Hematopoietic multipotent progenitor cell treated with erythropoietin and hydrocortisone succinate and interleukin-3 and kit ligand, for 4 days (in vitro differentiated cells): ENCODE measurements at regions not wholly inside any gene's neighbourhood (a gene's known extent, or its start where the extent isn't known, plus 50 kb on each side); places are given as distances from the start of the nearest gene placed in this dataset.
A peak's percentile ranks its signal among the peaks of the same experiment; 100 is the strongest.

Experiments used
- DNase-seq: peaks from one replicate; pipeline ENCODE4 v3.0.0-alpha.2; 2015

DNA sequence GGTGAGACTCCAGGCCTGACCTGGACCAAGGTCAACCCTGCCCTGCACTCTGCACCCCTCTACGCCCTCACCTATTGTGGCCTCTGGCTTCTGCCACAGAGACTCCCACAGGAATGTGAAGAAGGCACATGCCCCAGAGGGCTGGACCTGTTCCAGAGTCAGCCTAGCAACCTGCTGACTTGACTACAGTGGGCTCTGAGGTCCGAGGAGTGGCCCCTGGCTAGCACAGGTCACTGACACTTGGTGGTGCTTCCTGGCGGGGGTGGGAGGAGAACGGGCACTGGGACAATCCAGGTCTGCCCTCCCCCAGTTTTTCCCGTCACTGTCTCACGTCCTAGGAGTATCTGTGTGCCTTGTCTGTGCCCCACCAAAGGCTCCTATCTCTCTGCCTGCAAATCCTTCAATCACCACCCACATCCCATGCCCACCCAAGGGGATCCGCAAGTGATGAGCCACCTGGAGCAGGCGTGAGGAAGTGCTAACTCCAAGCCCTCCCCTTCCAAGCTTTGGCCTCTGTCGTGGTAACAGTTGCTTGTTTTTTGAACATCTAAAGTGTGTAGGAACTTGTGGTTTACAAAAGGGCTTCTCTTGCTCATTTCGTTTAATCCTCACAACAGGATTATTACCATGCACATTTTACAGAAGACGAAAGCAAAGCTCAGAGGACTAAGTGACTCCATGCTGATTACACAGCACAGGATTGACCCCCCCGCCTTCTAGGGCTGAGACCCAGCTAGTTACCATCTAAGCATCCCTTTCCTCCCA, 86.2 kb downstream of the MCFD2 start:
- no peak for DNase-seq

DNA sequence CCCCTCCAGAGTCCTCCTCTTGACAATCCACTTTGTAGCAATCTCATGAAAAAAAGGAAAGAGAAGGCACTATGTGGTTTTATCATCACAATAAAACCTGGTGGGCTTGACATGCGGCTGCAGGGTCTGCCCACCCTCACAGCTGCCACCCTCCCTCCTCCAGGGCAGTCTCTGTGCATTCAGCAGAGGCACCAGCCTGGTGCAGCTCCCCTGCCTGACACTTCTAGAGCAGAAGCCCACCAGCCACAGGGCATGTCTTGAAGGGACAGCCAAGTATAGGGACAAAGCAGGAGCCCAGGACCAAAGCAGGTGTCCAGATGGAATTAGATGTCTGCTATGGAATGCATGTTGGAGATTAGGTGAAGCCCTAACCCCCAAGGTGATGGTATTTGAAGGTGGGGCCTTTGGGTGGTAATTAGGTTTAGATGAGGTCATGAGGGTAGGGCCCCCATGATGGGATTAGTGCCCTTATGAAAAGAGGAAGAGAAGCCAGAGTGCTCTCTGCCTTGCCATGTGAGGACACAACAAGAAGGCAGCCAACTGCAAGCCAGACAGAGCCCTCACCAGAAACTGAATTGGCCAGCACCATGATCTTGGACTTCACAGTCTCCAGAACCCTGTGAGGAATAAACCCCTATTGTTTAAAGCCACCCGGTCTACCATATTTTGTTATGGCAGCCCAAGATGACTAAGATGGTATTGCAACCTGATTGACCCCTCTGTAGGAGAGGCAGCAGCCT, 86.9 kb downstream of the MCFD2 start:
- DNase-seq, result no peak

DNA sequence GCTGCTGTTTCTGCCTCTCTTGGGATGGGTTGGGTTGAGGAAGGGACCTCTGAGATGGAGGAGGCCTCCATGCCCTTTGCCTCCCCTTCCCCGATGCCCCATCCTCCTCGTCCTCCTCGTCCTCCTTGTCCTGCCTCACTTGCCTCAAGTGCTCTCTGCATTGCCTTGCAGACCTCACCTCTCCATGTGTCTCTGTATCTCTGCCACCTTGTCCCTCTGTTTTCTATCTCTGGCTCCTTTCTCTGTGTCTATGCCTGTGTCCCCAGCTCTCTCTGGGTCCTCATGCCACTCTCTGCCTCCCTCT, 87.5 kb downstream of the MCFD2 start:
- no peak for DNase-seq

DNA sequence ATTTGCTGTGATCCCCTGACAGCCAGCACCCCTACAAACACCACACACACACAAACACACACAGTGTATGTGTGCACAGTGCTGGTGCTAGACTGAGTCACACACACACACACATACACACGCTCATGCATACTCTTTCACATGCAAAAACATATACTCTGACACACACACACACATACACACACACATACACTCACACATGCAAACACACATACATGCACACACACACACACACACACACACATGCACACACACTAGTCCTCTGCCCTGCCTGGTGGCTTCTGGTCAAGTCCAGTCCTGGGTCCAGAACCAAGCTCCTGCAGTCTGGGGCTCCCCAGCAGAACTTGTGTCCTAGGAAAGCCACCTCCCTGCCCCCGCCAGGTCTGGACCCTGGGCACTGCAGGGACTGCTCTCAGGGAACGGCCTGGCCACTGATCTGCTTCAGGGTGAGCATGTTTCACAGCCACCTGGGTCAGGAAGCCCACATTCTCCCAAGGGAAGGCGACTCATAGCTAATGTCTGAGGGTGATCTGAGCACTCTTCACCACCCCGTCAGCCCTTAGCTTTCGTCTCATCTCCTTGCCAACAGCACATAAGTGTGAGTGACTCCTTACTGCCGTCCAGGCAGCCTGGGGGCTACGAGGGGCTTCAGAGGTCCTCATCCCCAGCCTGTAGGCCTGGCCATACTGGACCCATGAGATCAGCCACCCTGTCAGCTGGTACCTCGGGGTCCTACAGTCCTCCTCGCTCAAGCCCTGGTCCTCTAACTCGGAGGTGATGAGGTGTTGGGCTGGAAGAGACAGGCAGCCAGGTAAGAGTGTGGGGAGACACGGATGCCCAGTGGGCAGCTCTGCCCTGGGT, 88.1 kb downstream of the MCFD2 start:
- no peak for DNase-seq

DNA sequence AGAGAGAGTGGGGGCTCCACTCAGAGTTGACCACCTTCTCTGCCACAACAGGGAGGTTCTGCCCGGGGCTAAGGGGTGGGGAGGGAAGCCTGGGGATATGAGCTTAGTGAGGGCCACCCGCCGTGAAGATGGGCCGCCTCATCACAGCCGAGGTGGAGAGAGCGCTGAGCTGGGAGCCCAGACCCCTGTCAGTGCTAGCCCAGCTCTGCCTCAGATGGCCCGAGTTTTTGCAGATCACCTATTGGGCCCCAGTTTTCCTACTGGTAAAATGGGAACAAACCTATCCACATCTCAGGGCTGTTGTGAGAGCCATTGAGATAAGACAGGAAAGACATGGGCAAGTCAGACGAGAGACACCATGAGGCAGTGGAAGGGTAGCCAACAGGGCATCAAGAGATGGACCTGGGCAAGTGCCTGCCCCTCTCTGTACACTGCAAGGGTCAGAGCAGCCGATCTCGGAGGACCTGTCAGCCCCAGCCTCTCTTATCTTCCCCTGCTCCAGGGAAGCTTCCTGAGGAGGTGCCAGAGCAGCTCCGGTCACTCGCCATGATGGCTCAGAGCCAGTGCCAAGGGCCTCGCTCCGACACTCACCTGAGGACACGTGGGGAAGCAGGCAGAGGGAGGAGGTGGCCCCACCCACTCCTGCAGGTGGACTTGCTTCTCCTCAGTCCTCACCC, 88.9 kb downstream of the MCFD2 start:
- no peak for DNase-seq

- DNase-seq, result no peak
These were observed 89.6 kb downstream of the MCFD2 start for GRCh38 chr2:46825939-46826568.

DNA sequence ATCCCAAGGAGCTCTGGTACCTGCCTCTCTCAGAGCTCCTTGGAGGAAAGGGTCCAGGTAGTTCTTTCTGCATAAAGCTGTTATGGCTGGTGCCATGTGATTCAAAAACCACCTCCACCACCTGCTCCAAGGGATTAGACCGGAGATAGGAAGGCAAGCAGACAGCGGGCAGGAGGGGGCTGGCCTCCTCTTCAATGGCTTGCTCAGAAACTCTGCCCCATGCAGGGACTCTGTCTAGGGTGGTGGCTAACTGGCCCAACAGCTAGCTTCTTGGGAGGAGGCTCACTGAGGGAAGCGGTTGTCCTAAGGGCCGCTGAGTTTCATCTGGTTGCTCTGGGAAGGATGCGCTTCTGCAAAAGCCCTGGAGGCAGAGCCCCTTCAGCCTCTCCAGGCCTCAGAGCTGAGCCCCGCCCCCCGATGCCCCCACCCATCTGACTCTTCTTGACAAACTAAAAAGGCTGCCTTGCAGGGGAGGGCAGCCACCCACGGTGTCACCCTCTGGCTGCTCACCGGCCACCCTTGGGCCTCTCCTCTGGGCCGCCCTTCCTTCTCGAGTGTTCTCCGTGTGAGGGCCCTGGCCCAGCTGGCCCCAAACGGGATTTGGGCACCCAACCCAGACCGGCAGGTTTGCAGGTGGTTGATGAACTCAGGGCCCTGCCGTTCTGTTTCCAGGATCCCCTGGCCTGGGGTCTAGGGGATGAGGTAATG, 90.2 kb downstream of the MCFD2 start:
- no peak for DNase-seq

DNA sequence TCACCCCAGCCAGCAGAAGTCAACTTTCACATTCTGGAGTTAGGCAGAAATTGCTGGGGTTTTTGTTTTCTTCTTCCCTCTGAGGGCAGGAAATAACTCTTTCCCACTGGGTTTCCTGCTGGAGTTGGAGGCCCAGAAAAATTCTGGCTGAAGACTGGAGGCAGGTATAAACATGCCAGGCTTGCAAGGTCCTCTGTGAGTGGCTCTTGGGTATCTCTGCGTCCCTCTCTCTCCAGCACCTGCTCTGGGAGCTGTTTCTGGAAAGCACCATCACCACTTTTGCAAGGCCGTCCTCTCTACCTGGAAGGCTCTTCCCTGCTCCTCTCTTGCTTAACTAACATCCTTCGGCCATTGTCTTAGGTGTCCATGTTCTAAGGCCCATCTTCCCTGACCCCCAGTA, 91.0 kb downstream of the MCFD2 start:
- DNase-seq, result no peak

GRCh38 chr2:46821600-46821999, 94.0 kb downstream of the MCFD2 start:
- DNase-seq, result no peak

DNA sequence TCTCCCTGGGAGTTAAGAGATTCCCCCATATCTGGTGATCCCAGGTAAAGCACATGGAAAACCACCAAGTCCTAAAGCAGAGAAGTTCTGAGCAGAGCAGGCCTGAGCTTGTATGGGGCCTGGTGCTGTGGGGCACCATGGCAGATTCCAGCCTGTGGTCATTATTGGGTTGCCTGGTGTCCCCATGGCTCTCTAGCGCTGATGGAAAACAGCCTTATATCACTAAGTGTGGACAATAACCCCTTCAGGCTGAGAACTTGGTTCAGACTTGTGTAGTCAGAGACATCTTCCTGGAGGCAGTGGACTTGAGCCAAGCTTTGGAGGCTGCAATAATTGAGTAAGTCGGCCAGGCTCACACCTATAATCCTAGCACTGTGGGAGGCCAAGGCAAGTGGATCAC, 96.8 kb downstream of the MCFD2 start:
- DNase-seq, result no peak

- no peak for DNase-seq
These were observed 97.4 kb downstream of the MCFD2 start for GRCh38 chr2:46818141-46818621.

DNA sequence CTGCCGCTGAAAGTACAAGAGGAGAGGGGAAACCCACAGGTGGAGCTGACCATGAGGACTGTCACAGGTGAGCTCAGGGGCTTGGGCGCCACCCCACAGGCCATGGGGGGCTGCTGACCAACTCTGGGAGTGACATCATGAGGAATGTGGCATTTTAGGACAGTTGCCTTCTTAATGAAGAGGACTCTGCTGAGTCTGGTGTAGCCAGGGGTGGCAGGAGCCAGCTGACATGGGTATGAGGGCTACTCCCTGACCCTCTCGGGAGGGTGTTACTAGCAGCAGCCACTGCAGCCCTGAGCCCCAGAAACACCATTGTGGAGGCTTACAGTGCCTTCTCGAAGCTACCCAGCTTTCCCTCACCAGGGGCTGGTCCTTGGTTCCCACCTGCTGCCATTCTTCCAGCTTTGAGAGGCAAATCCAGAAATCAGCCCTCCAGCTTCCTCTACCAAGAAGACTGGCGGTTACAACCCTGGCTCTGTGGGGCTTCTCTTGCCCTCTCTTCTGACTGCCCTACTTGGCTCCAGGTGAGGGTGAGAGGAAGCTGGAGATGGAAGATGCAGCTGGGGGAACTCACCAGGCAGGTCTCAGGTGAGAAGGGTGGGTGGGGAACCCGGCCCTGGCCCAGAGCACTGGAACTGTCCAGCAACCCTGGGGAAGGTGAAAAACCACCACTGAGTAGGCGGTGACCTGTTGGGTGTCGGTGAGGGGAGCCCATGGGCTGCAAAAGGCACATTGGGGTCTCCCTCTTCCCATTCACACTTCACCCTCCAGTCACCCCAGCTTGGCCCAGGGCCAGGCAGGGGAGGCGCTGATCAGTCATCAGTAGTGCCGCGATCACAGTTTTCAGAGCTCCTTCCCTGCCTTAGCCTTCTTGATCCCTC, 98.5 kb downstream of the MCFD2 start:
- no peak for DNase-seq

DNA sequence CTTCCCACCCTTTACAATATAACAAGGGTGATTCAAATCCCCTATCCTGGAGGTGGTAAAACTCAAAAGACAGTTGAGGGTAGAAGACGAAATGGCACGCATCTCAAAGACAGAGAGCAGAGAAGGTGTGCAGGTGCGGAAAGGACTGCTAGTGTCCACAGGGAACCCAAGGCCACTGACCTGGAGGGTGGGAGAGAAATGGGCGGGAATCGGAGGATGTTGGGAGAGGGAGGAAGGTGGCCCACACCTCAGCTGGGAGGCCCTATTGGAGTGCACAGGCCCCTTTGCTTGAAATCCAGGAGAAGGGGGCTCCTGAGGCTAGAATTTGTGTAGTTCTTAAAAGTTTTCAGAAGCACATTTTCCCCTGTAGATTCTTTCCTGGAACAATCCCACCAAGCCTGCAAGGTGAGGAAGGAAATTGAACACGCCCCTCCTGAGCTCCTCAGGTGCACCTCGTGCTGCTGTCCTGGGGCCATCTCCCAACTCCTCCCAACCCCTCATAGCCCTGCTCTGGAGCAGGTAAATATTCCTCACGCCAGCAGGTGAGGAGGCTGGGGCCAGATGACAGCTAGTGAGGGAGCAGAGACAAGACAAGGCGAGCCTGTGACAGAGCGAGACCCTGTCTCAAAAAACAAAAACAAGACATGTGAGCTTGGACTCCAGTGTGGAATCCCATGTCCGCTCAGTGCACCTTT, 99.3 kb downstream of the MCFD2 start:
- DNase-seq, result no peak

DNA sequence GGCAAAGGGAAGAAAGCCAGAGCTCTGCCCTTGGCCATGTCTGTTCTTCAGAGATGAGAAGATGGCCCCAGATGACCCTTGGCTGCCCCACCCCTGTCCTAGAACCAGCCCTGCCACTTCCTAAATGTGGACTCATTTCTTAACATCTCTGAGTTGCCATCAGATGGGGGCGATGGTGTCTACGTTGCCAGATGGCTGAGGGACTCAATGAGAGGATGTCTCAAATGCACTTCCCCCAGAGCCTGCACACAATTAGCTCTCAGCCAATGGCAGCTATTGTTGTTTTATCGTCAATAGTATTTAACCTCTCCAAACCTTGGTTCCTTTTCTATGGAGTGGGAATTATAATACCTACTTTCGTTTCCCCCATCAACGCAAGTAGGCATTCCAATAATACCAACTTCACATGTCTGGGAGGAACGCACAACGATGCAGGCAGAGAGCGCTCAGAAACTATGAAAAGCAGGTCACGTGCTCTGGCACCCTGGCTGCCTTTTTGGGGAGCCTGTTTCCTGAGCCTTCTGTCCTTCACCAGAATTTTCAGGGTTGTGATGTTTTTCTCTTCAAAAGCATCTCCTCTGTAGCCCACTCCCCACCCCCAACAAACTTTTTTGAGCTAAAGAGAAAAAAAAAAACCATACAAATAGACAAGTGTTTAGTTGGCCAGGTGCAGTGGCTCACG, 100.3 kb downstream of the MCFD2 start:
- DNase-seq, result peak; percentile 66

DNA sequence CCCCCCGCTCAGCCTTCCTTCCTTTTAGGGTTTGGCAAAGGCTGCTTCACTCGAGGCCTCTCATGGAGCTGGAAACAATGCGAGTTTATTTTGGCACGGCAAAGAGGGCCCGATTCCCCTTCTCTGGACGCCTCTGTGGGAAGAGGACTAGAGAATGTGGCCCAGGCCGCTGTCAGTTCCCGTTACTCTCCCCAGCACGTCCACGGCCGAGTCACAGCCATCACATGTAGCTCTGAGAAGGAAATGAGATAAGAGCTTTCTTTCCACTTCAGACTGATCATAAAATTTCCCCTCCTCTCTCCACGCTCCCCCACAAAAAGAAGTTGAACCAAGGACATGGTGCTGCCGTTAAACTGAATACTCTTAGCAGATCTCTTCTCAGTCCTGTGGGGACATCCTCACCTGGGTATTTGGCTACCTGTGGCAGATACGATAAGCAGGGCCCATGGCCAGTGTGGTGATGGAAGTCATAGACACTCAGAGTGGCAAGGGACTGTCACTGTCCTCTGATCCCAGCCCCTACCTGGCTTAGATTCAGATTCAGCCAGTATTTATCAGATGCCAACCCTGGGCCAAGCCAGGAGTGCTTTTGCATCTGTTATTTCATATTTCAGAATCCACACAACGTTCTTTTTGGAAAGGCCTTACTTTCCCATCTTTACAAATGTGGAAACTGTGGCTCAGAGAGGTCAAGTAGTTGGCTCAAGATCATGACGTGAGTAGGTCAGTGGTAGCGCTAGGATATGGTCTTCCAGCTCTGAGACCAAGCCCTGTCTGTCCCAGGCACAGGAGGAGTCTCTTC, 101.2 kb downstream of the MCFD2 start:
- peak; percentile 75 for DNase-seq

DNA sequence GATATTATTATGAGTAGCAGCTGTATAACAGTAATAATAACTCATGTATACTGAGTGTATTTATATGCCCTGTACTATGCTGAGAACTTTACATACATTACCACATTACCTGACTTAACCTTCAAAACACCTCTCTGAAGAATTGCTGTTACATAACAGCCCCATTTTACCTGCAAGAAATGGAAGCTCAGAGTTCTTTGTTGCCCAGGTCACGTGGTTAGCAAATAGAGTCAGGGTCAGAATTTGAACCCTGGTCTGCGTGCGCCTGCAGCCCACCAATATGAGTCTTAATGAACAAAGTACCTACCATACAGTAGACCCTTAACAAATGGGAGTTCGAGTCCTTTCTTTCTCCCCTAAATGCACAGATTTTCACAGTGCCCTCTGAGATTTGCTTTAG, 101.9 kb downstream of the MCFD2 start:
- no peak for DNase-seq

- DNase-seq, result no peak
These were observed 102.6 kb downstream of the MCFD2 start for GRCh38 chr2:46813020-46813415.
